A549 (cell line): ENCODE measurements at regions not wholly inside any gene's neighbourhood (a gene's known extent, or its start where the extent isn't known, plus 50 kb on each side); places are given as distances from the start of the nearest gene placed in this dataset.
A peak's percentile ranks its signal among the peaks of the same experiment; 100 is the strongest.

Experiments
- ATAC-seq, 2 experiments: fragments of 200-7000 bp in 1 of 2; fragments of >200 bp in 1 of 2; cut with Nextera tagmentation in 1 of 2; cut with Tn5 transposase in 1 of 2; 3 replicates each; pipeline versions ENCODE4 v1.8.0 to v1.9.1; 2018 to 2020; ENCODE audit warnings: mild to moderate bottlenecking in 1 of 2, moderate library complexity in 1 of 2
- CTCF ChIA-PET: fragments of 300-600 bp; sonication (Branson Sonifier 250); formaldehyde crosslinking; extraction: SDS; loops from one replicate; lab custom pipeline; 2021; ENCODE audit warnings: antibody characterized with exemption, inconsistent platforms; lab: Yijun Ruan, JAX
- POLR2A ChIA-PET: fragments of 350-600 bp; formaldehyde crosslinking; extraction: SDS; loops from one replicate; lab custom pipeline; 2021; ENCODE audit warnings: antibody characterized with exemption, inconsistent platforms; lab: Yijun Ruan, JAX
- DNase-seq, 2 experiments: peaks; one replicate each; pipeline versions ENCODE4 v3.0.0 to v3.0.0-alpha.2; 2011 to 2016; ENCODE audit warnings: low read depth in 1 of 2, low spot score in 1 of 2
- FAIRE-seq: peaks from 2 replicates; lab custom pipeline; 2011; peaks lifted over from hg19 to GRCh38; lab: Jason Lieb, UNC
- H3K27ac ChIP-seq, 2 experiments: fragments of >200 bp; sonication (Bioruptor Twin); formaldehyde crosslinking; 3 replicates each; pipeline ENCODE4 v1.5.1; 2016 to 2017
- H3K4me1 ChIP-seq: fragments of >200 bp; sonication (Bioruptor Twin); formaldehyde crosslinking; 3 replicates; pipeline ENCODE4 v1.6.1; 2016
- H3K4me2 ChIP-seq: fragments of >200 bp; sonication (Bioruptor Twin); formaldehyde crosslinking; 3 replicates; pipeline ENCODE4 v1.6.1; 2016
- H3K4me3 ChIP-seq: fragments of >200 bp; sonication (Bioruptor Twin); formaldehyde crosslinking; 3 replicates; pipeline ENCODE4 v1.5.1; 2016
- H3K9me3 ChIP-seq: fragments of >200 bp; sonication (Bioruptor Twin); formaldehyde crosslinking; 3 replicates; pipeline ENCODE4 v1.6.1; 2016
- ATOH8 ChIP-seq: fragments of 250-450 bp; sonication (Bioruptor Pico); IDR thresholded peaks from 2 replicates; pipeline ENCODE4 v1.5.0; 2020; ENCODE audit warnings: low read depth, mild to moderate bottlenecking, moderate library complexity
- BHLHE40 ChIP-seq: IDR thresholded peaks from 2 replicates; pipeline ENCODE4 v1.6.1; 2012; ENCODE audit warnings: low read depth, low read length, inconsistent platforms
- CBX2 ChIP-seq: fragments of 200-600 bp; sonication (generic); IDR thresholded peaks from 2 replicates; pipeline ENCODE4 v1.6.1; 2016; ENCODE audit warnings: low read depth, mild to moderate bottlenecking, borderline replicate concordance
- CEBPB ChIP-seq, 2 experiments: fragments of >200 bp in 1 of 2; sonication (Bioruptor Twin) in 1 of 2; formaldehyde crosslinking in 1 of 2; IDR thresholded peaks; 2 replicates each; pipeline ENCODE4 v1.6.1; 2012 to 2016
- CHD4 ChIP-seq: fragments of 200-600 bp; sonication (generic); IDR thresholded peaks from 2 replicates; pipeline ENCODE4 v1.6.1; 2016; ENCODE audit warnings: antibody characterized with exemption, mild to moderate bottlenecking, borderline replicate concordance
- CTCF ChIP-seq: fragments of >200 bp; sonication (Bioruptor Twin); formaldehyde crosslinking; IDR thresholded peaks from 3 replicates; pipeline ENCODE4 v1.5.1; 2016
- EP300 ChIP-seq, 2 experiments: fragments of >200 bp; sonication (Bioruptor Twin); formaldehyde crosslinking; IDR thresholded peaks; 2 replicates in 1 of 2; 3 replicates in 1 of 2; pipeline ENCODE4 v1.6.1; 2016 to 2017
- ESRRA ChIP-seq: fragments of 150-350 bp; IDR thresholded peaks from 2 replicates; pipeline ENCODE4 v1.6.1; 2014; ENCODE audit warnings: mild to moderate bottlenecking, low read length, borderline replicate concordance
- FOSB ChIP-seq: fragments of 250-450 bp; sonication (Bioruptor Pico); IDR thresholded peaks from 2 replicates; pipeline ENCODE4 v1.5.0; 2020; ENCODE audit warnings: mild to moderate bottlenecking, moderate library complexity
- GATA3 ChIP-seq: IDR thresholded peaks from 2 replicates; pipeline ENCODE4 v1.6.1; 2012; ENCODE audit warnings: borderline replicate concordance
- HEYL ChIP-seq: fragments of 250-450 bp; sonication (Bioruptor Pico); IDR thresholded peaks from 2 replicates; pipeline ENCODE4 v1.8.0; 2021; ENCODE audit warnings: mild to moderate bottlenecking, moderate library complexity
- HMGXB4 ChIP-seq: fragments of 250-450 bp; sonication (Bioruptor Pico); IDR thresholded peaks from 2 replicates; pipeline ENCODE4 v1.5.0; 2021; ENCODE audit warnings: mild to moderate bottlenecking, moderate library complexity, borderline replicate concordance
- HOXA7 ChIP-seq: fragments of 250-450 bp; sonication (Bioruptor Pico); IDR thresholded peaks from 2 replicates; pipeline ENCODE4 v1.5.0; 2020; ENCODE audit warnings: mild to moderate bottlenecking, moderate library complexity
- HOXB5 ChIP-seq: fragments of 250-450 bp; sonication (Bioruptor Pico); IDR thresholded peaks from 2 replicates; pipeline ENCODE4 v1.5.0; 2020; ENCODE audit warnings: mild to moderate bottlenecking, moderate library complexity
- JUN ChIP-seq, 2 experiments: fragments of >200 bp; sonication (Bioruptor Twin); formaldehyde crosslinking; IDR thresholded peaks; 2 replicates in 1 of 2; 3 replicates in 1 of 2; pipeline ENCODE4 v1.6.1; 2016 to 2017
- JUNB ChIP-seq: fragments of >200 bp; sonication (Bioruptor Twin); formaldehyde crosslinking; IDR thresholded peaks from 2 replicates; pipeline ENCODE4 v1.6.1; 2016
- KDM1A ChIP-seq: fragments of 200-600 bp; sonication (generic); IDR thresholded peaks from 2 replicates; pipeline ENCODE4 v1.6.1; 2016; ENCODE audit warnings: low read depth, mild to moderate bottlenecking
- NR3C1 ChIP-seq: fragments of >200 bp; sonication (Bioruptor Twin); formaldehyde crosslinking; IDR thresholded peaks from 3 replicates; pipeline ENCODE4 v1.6.1; 2017
- PHF8 ChIP-seq: fragments of 200-600 bp; sonication (generic); IDR thresholded peaks from 2 replicates; pipeline ENCODE4 v1.6.1; 2016; ENCODE audit warnings: low read depth, mild to moderate bottlenecking, antibody characterized with exemption, moderate library complexity, borderline replicate concordance
- POLR2A ChIP-seq: IDR thresholded peaks from 2 replicates; pipeline ENCODE4 v1.6.1; 2012; ENCODE audit warnings: mild to moderate bottlenecking, low read length
- RCOR1 ChIP-seq: fragments of 150-350 bp; IDR thresholded peaks from 2 replicates; pipeline ENCODE4 v1.6.1; 2014; ENCODE audit warnings: antibody characterized with exemption, low read length, low read depth
- RNF2 ChIP-seq: fragments of 200-600 bp; sonication (generic); IDR thresholded peaks from 2 replicates; pipeline ENCODE4 v1.6.1; 2016; ENCODE audit warnings: low read depth, mild to moderate bottlenecking, antibody characterized with exemption, moderate library complexity, borderline replicate concordance
- USF2 ChIP-seq: fragments of 450-650 bp; IDR thresholded peaks from 2 replicates; pipeline ENCODE4 v1.6.1; 2014; ENCODE audit warnings: antibody characterized with exemption
- ZC3H11A ChIP-seq: fragments of 450-650 bp; IDR thresholded peaks from 2 replicates; pipeline ENCODE4 v1.6.1; 2014; ENCODE audit warnings: antibody characterized with exemption, mild to moderate bottlenecking
- ZNF302 ChIP-seq: fragments of 250-450 bp; sonication (Bioruptor Pico); IDR thresholded peaks from 2 replicates; pipeline ENCODE4 v1.9.0; 2021; ENCODE audit warnings: inconsistent platforms, mild to moderate bottlenecking, moderate library complexity
- WGBS: methylation state at CpG from one replicate; pipeline ENCODE4 v1.1.6; 2017; ENCODE audit errors: missing lambda C conversion rate; 5-methylcytosine and 5-hydroxymethylcytosine counted together

- no peak for TF ChIP-seq POLR2A
- no peak for TF ChIP-seq ZNF302 (CRISPR knock-in tag)
- TF ChIP-seq BHLHE40, result no peak
- no peak for TF ChIP-seq NR3C1
- no peak for TF ChIP-seq CBX2
- no peak for TF ChIP-seq EP300 (IDR thresholded peaks at IDR 0.05)
- TF ChIP-seq JUNB, result no peak
- TF ChIP-seq ZC3H11A, result no peak
- CTCF ChIA-PET, result no interaction called here
- Histone ChIP-seq H3K4me3 (no peak overlapping the region), H3K27ac (peak overlapping the region; percentile 90 to 97; a peak in 3 of 6 replicates), H3K4me1 (peaks cover 55% of the 10 kb centered on the region), H3K4me2 (no peak overlapping the region), H3K9me3 (no peaks in the 10 kb centered on the region)
- no peak for ATAC-seq
- FAIRE-seq, result no peak
- 93% methylated on average over 5 of the region's 5 CpGs for WGBS
- DNase-seq, result no peak
- POLR2A ChIA-PET, result no interaction called here
Measured at GRCh38 chr13:99053636-99054233, 75.9 kb upstream of the DOCK9 start.

- no peak for TF ChIP-seq HOXA7 (CRISPR knock-in tag)
- no peak for TF ChIP-seq PHF8
- no peak for TF ChIP-seq HOXB5 (CRISPR knock-in tag)
- TF ChIP-seq USF2, result no peak
- no peak for ATAC-seq
Measured at GRCh38 chr13:99055281-99055680, 77.4 kb upstream of the DOCK9 start.

GRCh38 chr13:99055735-99056134, 77.9 kb upstream of the DOCK9 start:
- H3K27ac ChIP-seq, result peak overlapping the region; percentile 90 to 97
- no peak for ATAC-seq
- peak overlapping the region; percentile 83 for H3K4me2 ChIP-seq
- DNase-seq, result no peak
- H3K9me3 ChIP-seq, result no peaks in the 10 kb centered on the region
- H3K4me3 ChIP-seq, result no peak overlapping the region
- ChIA-PET POLR2A (interaction anchor here (0.8 to 2.2 kb wide), 4 partner anchors 12 to 144 kb away, joined by 3 to 10 read pairs (median 4); no protein-coding TSS in a partner anchor), CTCF (interaction anchor here (1.2 kb wide), 1 partner anchor 121 kb away, joined by 4 read pairs; no protein-coding TSS in a partner anchor)
- peaks cover 63% of the 10 kb centered on the region for H3K4me1 ChIP-seq
- FAIRE-seq, result no peak
- 50% methylated on average over 1 of the region's 1 CpG for WGBS
- no peak for TF ChIP-seq RNF2
- TF ChIP-seq FOSB, result no peak
- no peak for TF ChIP-seq HEYL (CRISPR knock-in tag)

More at GRCh38 chr13:99055281-99055680, 77.4 kb upstream of the DOCK9 start:
- Histone ChIP-seq H3K4me2 (peak overlapping the region; percentile 83), H3K4me1 (peaks cover 58% of the 10 kb centered on the region), H3K27ac (peak overlapping the region; percentile 90 to 97), H3K4me3 (no peak overlapping the region), H3K9me3 (no peaks in the 10 kb centered on the region)
- no peak for DNase-seq
- ChIA-PET CTCF (interaction anchor here (1.2 kb wide), 1 partner anchor 121 kb away, joined by 4 read pairs; no protein-coding TSS in a partner anchor), POLR2A (interaction anchor here (1.4 to 2.2 kb wide), 2 partner anchors 31 to 145 kb away, joined by 4 to 10 read pairs; no protein-coding TSS in a partner anchor)
- FAIRE-seq, result no peak
- 97% methylated on average over 10 of the region's 10 CpGs for WGBS

GRCh38 chr13:99056381-99057014, 78.6 kb upstream of the DOCK9 start:
- DNase-seq, result peak; percentile 15 to 43
- Histone ChIP-seq H3K4me1 (peaks cover 67% of the 10 kb centered on the region), H3K4me3 (peak overlapping the region; percentile 15; the same call in 1 of the 3 replicates), H3K4me2 (peak overlapping the region; percentile 83), H3K9me3 (no peaks in the 10 kb centered on the region), H3K27ac (peak overlapping the region; percentile 90 to 97)
- FAIRE-seq, result no peak
- WGBS, result 0% methylated on average over 3 of the region's 7 CpGs
- POLR2A ChIA-PET, result interaction anchor here (0.8 to 2.2 kb wide), 3 partner anchors 11 to 95 kb away, joined by 3 to 10 read pairs (median 4); no protein-coding TSS in a partner anchor
- peak; percentile 72 for ATAC-seq
- CTCF ChIA-PET, result interaction anchor here (1.0 to 1.5 kb wide), 5 partner anchors 10 to 120 kb away, joined by 3 to 7 read pairs (median 4); no protein-coding TSS in a partner anchor
- peak; percentile 52 to 59; a peak in 3 of 4 replicates for TF ChIP-seq CEBPB (IDR thresholded peaks at IDR 0.05)
- TF ChIP-seq HMGXB4 (CRISPR knock-in tag), result no peak
- TF ChIP-seq RCOR1, result no peak
- peak; percentile 38; the same call in 1 of the 2 replicates for TF ChIP-seq GATA3
- peak; percentile 40 to 55; a peak in 3 of 5 replicates for TF ChIP-seq EP300 (IDR thresholded peaks at IDR 0.05)
- peak; percentile 74 for TF ChIP-seq JUNB
- TF ChIP-seq ESRRA, result no peak
- TF ChIP-seq CHD4, result no peak
- TF ChIP-seq CTCF, result no peak
- peak in 1 of 2 experiments; percentile 48; a peak in 2 of 5 replicates for TF ChIP-seq JUN (IDR thresholded peaks at IDR 0.05)
- TF ChIP-seq KDM1A, result no peak
- TF ChIP-seq ATOH8, result no peak
